Activated B cell treated with CpG ODN at 0.5 μM for 24 hours (primary cell): ENCODE measurements at regions not wholly inside any gene's neighbourhood (a gene's known extent, or its start where the extent isn't known, plus 50 kb on each side); places are given as distances from the start of the nearest gene placed in this dataset.

Source experiments
- ATAC-seq: fragments of 200-7000 bp; cut with Tn5 transposase; one replicate; pipeline ENCODE4 v1.10.0; 2021; ENCODE audit warnings: low read depth, mild to moderate bottlenecking, moderate library complexity
- CTCF ChIA-PET: fragments of 350-600 bp; sonication (Branson Sonifier 250); formaldehyde crosslinking; loops from one replicate; lab custom pipeline; 2021; ENCODE audit warnings: antibody characterized with exemption; lab: Charles Lee
- POLR2A ChIA-PET: fragments of 350-600 bp; sonication (Branson Sonifier 250); formaldehyde crosslinking; loops from one replicate; lab custom pipeline; 2021; ENCODE audit warnings: antibody characterized with exemption; lab: Charles Lee
- DNase-seq: peaks from one replicate; pipeline ENCODE4 v3.0.0; 2022
- H3K27ac Mint-ChIP-seq: one replicate; pipeline ENCODE4 v1.8.0; 2020; ENCODE audit warnings: mixed read lengths
- H3K27me3 Mint-ChIP-seq: one replicate; pipeline ENCODE4 v1.8.0; 2021; ENCODE audit warnings: mixed read lengths
- H3K36me3 Mint-ChIP-seq: one replicate; pipeline ENCODE4 v1.8.0; 2021; ENCODE audit warnings: low read depth, mixed read lengths
- H3K4me1 Mint-ChIP-seq: one replicate; pipeline ENCODE4 v1.8.0; 2021; ENCODE audit warnings: mixed read lengths
- H3K4me3 Mint-ChIP-seq: one replicate; pipeline ENCODE4 v1.8.0; 2020; ENCODE audit warnings: mild to moderate bottlenecking, mixed read lengths
- H3K9me3 Mint-ChIP-seq: one replicate; pipeline ENCODE4 v1.8.0; 2020; ENCODE audit warnings: mixed read lengths
- intact Hi-C: fragments of 100-400 bp; cut with micrococcal nuclease; formaldehyde crosslinking; loops from one replicate; pipeline ENCODE4 v1.15.1; 2024
- TF ChIP-seq, protein P1 (sequence below): fragments of 200-600 bp; IDR thresholded peaks from one replicate; pipeline ENCODE4 v1.8.0; 2022; ENCODE audit warnings: antibody characterized with exemption, mild to moderate bottlenecking

- ChIA-PET POLR2A (no interaction called here), CTCF (no interaction called here)
- ATAC-seq (no peak), DNase-seq (no peak)
- no peaks in the 10 kb centered on the region for H3K9me3 Mint-ChIP-seq
- no peak overlapping the region for H3K4me3 Mint-ChIP-seq
- intact Hi-C loops = no loop called here
- TF ChIP-seq, protein P1, sequence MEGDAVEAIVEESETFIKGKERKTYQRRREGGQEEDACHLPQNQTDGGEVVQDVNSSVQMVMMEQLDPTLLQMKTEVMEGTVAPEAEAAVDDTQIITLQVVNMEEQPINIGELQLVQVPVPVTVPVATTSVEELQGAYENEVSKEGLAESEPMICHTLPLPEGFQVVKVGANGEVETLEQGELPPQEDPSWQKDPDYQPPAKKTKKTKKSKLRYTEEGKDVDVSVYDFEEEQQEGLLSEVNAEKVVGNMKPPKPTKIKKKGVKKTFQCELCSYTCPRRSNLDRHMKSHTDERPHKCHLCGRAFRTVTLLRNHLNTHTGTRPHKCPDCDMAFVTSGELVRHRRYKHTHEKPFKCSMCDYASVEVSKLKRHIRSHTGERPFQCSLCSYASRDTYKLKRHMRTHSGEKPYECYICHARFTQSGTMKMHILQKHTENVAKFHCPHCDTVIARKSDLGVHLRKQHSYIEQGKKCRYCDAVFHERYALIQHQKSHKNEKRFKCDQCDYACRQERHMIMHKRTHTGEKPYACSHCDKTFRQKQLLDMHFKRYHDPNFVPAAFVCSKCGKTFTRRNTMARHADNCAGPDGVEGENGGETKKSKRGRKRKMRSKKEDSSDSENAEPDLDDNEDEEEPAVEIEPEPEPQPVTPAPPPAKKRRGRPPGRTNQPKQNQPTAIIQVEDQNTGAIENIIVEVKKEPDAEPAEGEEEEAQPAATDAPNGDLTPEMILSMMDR = no peak
- no peaks in the 10 kb centered on the region for H3K36me3 Mint-ChIP-seq
- no peaks in the 10 kb centered on the region for H3K27me3 Mint-ChIP-seq
- H3K27ac Mint-ChIP-seq = no peak overlapping the region
- H3K4me1 Mint-ChIP-seq = no peaks in the 10 kb centered on the region
Observed at GRCh38 chr2:185306119-185306518, 432.5 kb upstream of the FSIP2 start.

GRCh38 chr2:185316383-185316782 is 422.2 kb upstream of the FSIP2 start:
- TF ChIP-seq, protein P1 = no peak
- Mint-ChIP-seq H3K27ac (no peak overlapping the region), H3K4me3 (no peak overlapping the region), H3K36me3 (no peaks in the 10 kb centered on the region), H3K27me3 (no peaks in the 10 kb centered on the region), H3K9me3 (peaks cover 4% of the 10 kb centered on the region), H3K4me1 (no peaks in the 10 kb centered on the region)
- ATAC-seq = no peak
- no peak for DNase-seq
- POLR2A ChIA-PET = no interaction called here
- CTCF ChIA-PET = no interaction called here
- intact Hi-C loops = no loop called here

- H3K27ac Mint-ChIP-seq = no peak overlapping the region
- TF ChIP-seq, protein P1 = no peak
- DNase-seq = no peak
- intact Hi-C loops = no loop called here
- H3K9me3 Mint-ChIP-seq = peaks cover 4% of the 10 kb centered on the region
- no peaks in the 10 kb centered on the region for H3K27me3 Mint-ChIP-seq
- ChIA-PET POLR2A (no interaction called here), CTCF (no interaction called here)
- ATAC-seq = no peak
- H3K4me3 Mint-ChIP-seq = no peak overlapping the region
- H3K36me3 Mint-ChIP-seq = no peaks in the 10 kb centered on the region
- H3K4me1 Mint-ChIP-seq = no peaks in the 10 kb centered on the region
Observed at GRCh38 chr2:185318271-185318724, 420.3 kb upstream of the FSIP2 start.

DNA sequence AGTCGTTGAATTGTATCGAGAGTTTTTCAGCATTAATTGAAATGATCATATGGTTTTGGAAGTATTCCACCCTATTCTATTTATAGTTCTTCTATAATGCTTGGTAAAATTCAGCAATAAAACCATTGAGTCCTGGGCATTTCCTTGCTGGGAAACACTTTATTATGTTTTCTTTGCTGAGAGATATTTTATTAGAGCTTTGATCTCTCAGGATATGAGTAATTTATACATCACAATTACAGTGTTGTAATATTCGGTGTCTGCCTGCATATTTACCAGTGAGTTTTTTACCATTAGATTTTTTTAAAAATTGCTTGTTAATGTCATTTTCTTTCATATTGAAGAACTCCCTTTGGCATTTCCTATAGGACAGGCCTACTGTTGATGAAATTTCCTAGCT is 402.7 kb upstream of the FSIP2 start:
- no peak overlapping the region for H3K4me3 Mint-ChIP-seq
- H3K9me3 Mint-ChIP-seq = peaks cover 10% of the 10 kb centered on the region
- no peaks in the 10 kb centered on the region for H3K36me3 Mint-ChIP-seq
- ChIA-PET CTCF (no interaction called here), POLR2A (no interaction called here)
- DNase-seq (no peak), ATAC-seq (no peak)
- intact Hi-C loops = no loop called here
- no peak overlapping the region for H3K27ac Mint-ChIP-seq
- TF ChIP-seq, protein P1 = no peak
- H3K4me1 Mint-ChIP-seq = no peaks in the 10 kb centered on the region
- no peaks in the 10 kb centered on the region for H3K27me3 Mint-ChIP-seq

- Mint-ChIP-seq H3K36me3 (no peaks in the 10 kb centered on the region), H3K9me3 (peaks cover 11% of the 10 kb centered on the region), H3K4me1 (no peaks in the 10 kb centered on the region), H3K4me3 (no peak overlapping the region), H3K27ac (no peak overlapping the region), H3K27me3 (no peaks in the 10 kb centered on the region)
- DNase-seq (no peak), ATAC-seq (no peak)
- ChIA-PET CTCF (interaction anchor here (1.2 kb wide), 1 partner anchor 127 kb away, joined by 3 read pairs; no protein-coding TSS in a partner anchor), POLR2A (no interaction called here)
- intact Hi-C loops = no loop called here
- TF ChIP-seq, protein P1 = no peak
Observed at GRCh38 chr2:185337033-185337432, 401.6 kb upstream of the FSIP2 start.
